Activated T-helper 1 cell treated with anti-CD3 and anti-CD28 coated beads, Interleukin-12 subunit alpha, Interleukin-12 subunit beta, Interleukin-2, Interleukin-4 antibody, amounts not matched to agents 30 ng/mL and 10 ng/mL and 1 ng/mL, durations not matched to agents 14 hours and 24 hours and 36 hours (primary cell): ENCODE measurements at regions not wholly inside any gene's neighbourhood (a gene's known extent, or its start where the extent isn't known, plus 50 kb on each side); places are given as distances from the start of the nearest gene placed in this dataset.

ENCODE experiments used
- DNase-seq: peaks from one replicate; pipeline ENCODE4 v3.0.0; 2021; ENCODE audit warnings: low spot score
- H3K27ac Mint-ChIP-seq: one replicate; pipeline ENCODE4 v1.8.0; 2021; ENCODE audit warnings: mild to moderate bottlenecking, mixed read lengths
- H3K27me3 Mint-ChIP-seq: one replicate; pipeline ENCODE4 v1.8.0; 2022; ENCODE audit warnings: mild to moderate bottlenecking, moderate library complexity, mixed read lengths; ENCODE audit not compliant: insufficient read depth
- H3K36me3 Mint-ChIP-seq: one replicate; pipeline ENCODE4 v1.8.0; 2021; ENCODE audit warnings: low read depth, mixed read lengths
- H3K4me1 Mint-ChIP-seq: one replicate; pipeline ENCODE4 v1.8.0; 2021; ENCODE audit warnings: low read depth, mixed read lengths
- H3K4me3 Mint-ChIP-seq: one replicate; pipeline ENCODE4 v1.8.0; 2021; ENCODE audit warnings: mild to moderate bottlenecking, moderate library complexity, mixed read lengths
- H3K9me3 Mint-ChIP-seq: one replicate; pipeline ENCODE4 v1.8.0; 2021; ENCODE audit warnings: mixed read lengths
- intact Hi-C: fragments of 100-400 bp; cut with micrococcal nuclease; formaldehyde crosslinking; loops from one replicate; pipeline ENCODE4 v1.15.1; 2024

DNA sequence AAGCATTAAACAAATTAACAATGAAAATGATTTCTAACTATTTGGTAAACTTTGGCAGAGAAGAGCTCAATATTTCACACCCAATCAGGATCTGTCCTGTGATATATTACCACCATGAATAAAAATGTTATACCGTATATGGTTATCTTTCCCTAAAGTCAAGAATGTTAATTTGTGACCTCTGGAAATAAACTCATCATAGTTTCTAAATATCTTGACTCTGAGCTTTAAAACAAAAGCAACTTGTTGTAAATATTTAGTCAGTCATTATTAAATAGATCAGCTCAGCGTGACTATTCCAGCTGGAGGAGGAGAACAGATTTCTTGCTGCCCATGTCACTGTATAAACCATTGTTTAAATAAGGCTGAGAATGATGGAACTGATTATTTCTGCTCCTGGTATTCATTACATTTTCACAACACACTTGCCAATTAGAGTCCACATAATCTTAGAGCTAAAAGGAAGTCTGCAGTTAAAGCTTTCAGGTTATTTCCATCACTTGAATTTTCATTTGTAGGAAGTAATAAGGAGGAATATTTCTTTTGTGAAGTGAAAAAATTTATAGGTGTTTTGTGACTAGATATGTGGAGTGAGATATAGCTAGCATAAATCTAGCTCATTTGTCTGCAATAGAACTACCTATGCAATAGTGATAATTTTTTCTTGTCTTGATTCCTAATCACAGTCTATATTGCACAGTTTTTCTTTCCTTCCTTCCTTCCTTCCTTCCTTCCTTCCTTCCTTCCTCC lies 106.5 kb upstream of the P2RY1 start:
- Mint-ChIP-seq H3K9me3 (no peaks in the 10 kb centered on the region), H3K27ac (no peak overlapping the region), H3K36me3 (no peaks in the 10 kb centered on the region), H3K4me1 (no peaks in the 10 kb centered on the region), H3K4me3 (no peak overlapping the region), H3K27me3 (peaks cover 4% of the 10 kb centered on the region)
- intact Hi-C loops, result no loop called here
- DNase-seq, result no peak

GRCh38 chr3:152729906-152730305 lies 105.0 kb upstream of the P2RY1 start:
- Mint-ChIP-seq H3K4me3 (no peak overlapping the region), H3K27ac (no peak overlapping the region), H3K4me1 (no peaks in the 10 kb centered on the region), H3K9me3 (no peaks in the 10 kb centered on the region), H3K27me3 (peaks cover 4% of the 10 kb centered on the region), H3K36me3 (no peaks in the 10 kb centered on the region)
- intact Hi-C loops, result no loop called here
- no peak for DNase-seq

- intact Hi-C loops, result no loop called here
- H3K36me3 Mint-ChIP-seq, result no peaks in the 10 kb centered on the region
- H3K4me1 Mint-ChIP-seq, result no peaks in the 10 kb centered on the region
- H3K27ac Mint-ChIP-seq, result no peak overlapping the region
- no peak for DNase-seq
- peaks cover 4% of the 10 kb centered on the region for H3K27me3 Mint-ChIP-seq
- no peaks in the 10 kb centered on the region for H3K9me3 Mint-ChIP-seq
- H3K4me3 Mint-ChIP-seq, result no peak overlapping the region
Observed at GRCh38 chr3:152731511-152731910, 103.4 kb upstream of the P2RY1 start.

DNA sequence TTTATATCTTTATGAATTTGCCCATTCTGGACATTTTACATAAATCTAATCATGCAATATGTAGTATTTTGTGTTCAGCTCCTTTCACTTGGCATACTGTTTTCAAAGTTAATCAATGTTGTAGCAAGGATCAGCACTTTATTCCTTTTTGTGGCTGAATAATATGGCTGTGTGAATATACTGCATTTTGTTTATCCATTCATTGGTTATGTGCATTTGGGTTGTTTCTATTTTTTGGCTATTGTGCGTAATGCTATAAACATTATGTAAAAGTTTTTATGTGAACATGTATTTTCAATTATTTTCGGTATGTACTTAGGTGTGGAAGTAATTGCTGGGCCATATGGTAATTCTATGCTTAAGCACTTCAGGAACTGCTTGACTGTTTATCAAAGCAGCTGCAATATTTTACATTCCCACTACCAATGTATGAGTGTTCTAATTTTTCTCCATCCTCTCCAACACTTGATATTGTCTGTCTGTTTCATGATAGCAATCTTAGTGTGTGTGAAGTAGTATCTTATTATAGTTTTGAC lies 101.3 kb upstream of the P2RY1 start:
- Mint-ChIP-seq H3K36me3 (no peaks in the 10 kb centered on the region), H3K27ac (no peak overlapping the region), H3K4me1 (peaks cover 9% of the 10 kb centered on the region), H3K27me3 (no peaks in the 10 kb centered on the region), H3K9me3 (no peaks in the 10 kb centered on the region), H3K4me3 (no peak overlapping the region)
- no peak for DNase-seq
- intact Hi-C loops, result no loop called here

GRCh38 chr3:152737021-152737908 lies 97.7 kb upstream of the P2RY1 start:
- Mint-ChIP-seq H3K4me3 (no peak overlapping the region), H3K27ac (no peak overlapping the region), H3K9me3 (no peaks in the 10 kb centered on the region), H3K36me3 (no peaks in the 10 kb centered on the region), H3K4me1 (peaks cover 11% of the 10 kb centered on the region), H3K27me3 (peaks cover 4% of the 10 kb centered on the region)
- intact Hi-C loops, result no loop called here
- DNase-seq, result no peak

DNA sequence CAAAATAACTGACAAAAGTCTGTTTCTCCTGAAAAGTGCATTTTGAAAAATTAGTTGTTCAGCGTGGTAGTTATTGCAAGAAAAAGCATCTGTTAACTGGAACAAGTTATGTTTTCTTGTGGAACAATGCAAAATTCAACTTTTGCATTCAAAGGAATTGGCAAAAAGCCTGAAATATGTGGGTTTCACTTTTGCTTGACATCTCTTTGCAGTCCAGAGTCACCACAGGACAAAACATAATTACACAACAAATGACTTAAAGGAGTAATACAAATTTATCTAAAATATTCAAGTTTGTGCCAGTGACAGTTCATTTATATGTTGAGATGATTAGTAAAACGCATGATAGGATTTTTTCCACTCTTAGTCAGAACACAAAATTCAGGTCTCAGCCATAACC lies 96.3 kb upstream of the P2RY1 start:
- intact Hi-C loops, result no loop called here
- Mint-ChIP-seq H3K27ac (no peak overlapping the region), H3K9me3 (no peaks in the 10 kb centered on the region), H3K27me3 (peaks cover 4% of the 10 kb centered on the region), H3K4me3 (no peak overlapping the region), H3K4me1 (peaks cover 11% of the 10 kb centered on the region), H3K36me3 (no peaks in the 10 kb centered on the region)
- no peak for DNase-seq

- peaks cover 7% of the 10 kb centered on the region for H3K4me1 Mint-ChIP-seq
- H3K27ac Mint-ChIP-seq, result no peak overlapping the region
- DNase-seq, result no peak
- H3K9me3 Mint-ChIP-seq, result no peaks in the 10 kb centered on the region
- intact Hi-C loops, result no loop called here
- H3K27me3 Mint-ChIP-seq, result peaks cover 6% of the 10 kb centered on the region
- no peak overlapping the region for H3K4me3 Mint-ChIP-seq
- no peaks in the 10 kb centered on the region for H3K36me3 Mint-ChIP-seq
Observed at GRCh38 chr3:152742368-152743347, 92.3 kb upstream of the P2RY1 start.

DNA sequence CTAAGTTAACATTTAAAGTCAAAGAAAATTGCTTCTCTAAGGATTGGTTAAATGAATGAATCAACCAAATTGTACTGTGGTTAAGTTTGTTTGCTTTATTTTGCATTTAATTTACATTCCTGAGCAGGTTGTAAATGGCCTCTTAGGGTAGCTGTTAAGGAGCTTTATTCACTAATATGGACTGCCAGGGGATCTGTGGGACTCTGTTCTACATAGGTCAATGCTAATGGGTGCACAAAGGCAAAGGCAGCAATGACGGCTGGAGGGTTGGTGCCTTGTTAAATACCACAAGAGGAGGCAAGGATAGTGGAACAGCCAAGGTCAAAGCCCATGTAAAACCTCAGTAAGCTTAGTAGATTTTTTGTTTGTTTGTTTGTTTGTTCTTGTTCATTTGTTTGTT lies 89.3 kb upstream of the P2RY1 start:
- intact Hi-C loops, result no loop called here

GRCh38 chr3:152754303-152754702 lies 80.6 kb upstream of the P2RY1 start:
- Mint-ChIP-seq H3K27ac (no peak overlapping the region), H3K36me3 (no peaks in the 10 kb centered on the region), H3K9me3 (no peaks in the 10 kb centered on the region), H3K4me1 (no peaks in the 10 kb centered on the region), H3K27me3 (no peaks in the 10 kb centered on the region), H3K4me3 (no peak overlapping the region)
- no peak for DNase-seq
- intact Hi-C loops, result no loop called here

More for the DNA sequence above, 89.3 kb upstream of the P2RY1 start:
- Mint-ChIP-seq H3K9me3 (no peaks in the 10 kb centered on the region), H3K27me3 (peaks cover 2% of the 10 kb centered on the region), H3K4me1 (no peaks in the 10 kb centered on the region), H3K36me3 (no peaks in the 10 kb centered on the region), H3K27ac (no peak overlapping the region), H3K4me3 (no peak overlapping the region)
- DNase-seq, result no peak

- no peaks in the 10 kb centered on the region for H3K36me3 Mint-ChIP-seq
- H3K4me1 Mint-ChIP-seq, result no peaks in the 10 kb centered on the region
- no peaks in the 10 kb centered on the region for H3K9me3 Mint-ChIP-seq
- H3K27ac Mint-ChIP-seq, result no peak overlapping the region
- no peak for DNase-seq
- intact Hi-C loops, result no loop called here
- H3K27me3 Mint-ChIP-seq, result no peaks in the 10 kb centered on the region
- H3K4me3 Mint-ChIP-seq, result no peak overlapping the region
Observed at GRCh38 chr3:152756807-152757206, 78.1 kb upstream of the P2RY1 start.

- Mint-ChIP-seq H3K4me3 (no peak overlapping the region), H3K4me1 (no peaks in the 10 kb centered on the region), H3K27ac (no peak overlapping the region), H3K9me3 (no peaks in the 10 kb centered on the region), H3K27me3 (no peaks in the 10 kb centered on the region), H3K36me3 (no peaks in the 10 kb centered on the region)
- intact Hi-C loops, result no loop called here
- DNase-seq, result no peak
Observed at GRCh38 chr3:152760024-152760563, 74.8 kb upstream of the P2RY1 start.

- H3K27ac Mint-ChIP-seq, result no peak overlapping the region
- H3K27me3 Mint-ChIP-seq, result no peaks in the 10 kb centered on the region
- intact Hi-C loops, result no loop called here
- no peaks in the 10 kb centered on the region for H3K36me3 Mint-ChIP-seq
- H3K4me1 Mint-ChIP-seq, result no peaks in the 10 kb centered on the region
- no peaks in the 10 kb centered on the region for H3K9me3 Mint-ChIP-seq
- DNase-seq, result no peak
- H3K4me3 Mint-ChIP-seq, result no peak overlapping the region
Observed at GRCh38 chr3:152760591-152760990, 74.3 kb upstream of the P2RY1 start.
